ENCODE measurements at regions not wholly inside any gene's neighbourhood (a gene's known extent, or its start where the extent isn't known, plus 50 kb on each side); places are given as distances from the start of the nearest gene placed in this dataset.

DNA sequence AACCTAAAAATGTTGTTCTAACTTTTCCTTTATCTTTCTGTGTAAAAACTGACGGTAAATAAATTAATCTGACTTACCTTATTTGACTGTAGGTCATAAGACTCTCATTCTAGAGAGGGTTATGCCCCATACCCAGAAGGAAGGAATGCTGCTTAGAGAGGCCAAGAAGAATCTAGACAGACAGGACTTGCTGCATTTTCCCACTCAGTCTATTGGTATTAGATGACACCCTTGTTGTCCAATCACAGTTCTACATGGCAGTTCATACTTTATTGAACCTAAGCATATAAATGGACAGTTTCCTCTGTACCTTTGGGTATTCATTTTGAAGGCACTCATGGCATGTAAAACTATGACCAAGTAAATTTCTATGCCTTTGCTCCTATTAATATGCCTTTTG is 359.6 kb upstream of the ID4 start:
- H4K20me1 ChIP-seq (ENCODE audit: insufficient read depth, low read length): no peaks in the 10 kb centered on the region
- Mint-ChIP-seq H3K27me3 (ENCODE audit: low read depth in 3 of 3) (peaks cover 0 to 2% (median 0%) of the 10 kb centered on the region in 3 donors), H3K4me1 (no peaks in the 10 kb centered on the region), H3K4me3 (no peak overlapping the region), H3K27ac (no peak overlapping the region), H3K36me3 (no peaks in the 10 kb centered on the region), H3K9me3 (peaks cover 2 to 22% (median 15%) of the 10 kb centered on the region in 7 donors)
- intact Hi-C loops (cut with micrococcal nuclease): no loop called here
- no peaks in the 10 kb centered on the region for H3K27me3 ChIP-seq (ENCODE audit: control insufficient read depth in 2 of 2, insufficient read depth in 2 of 2, low read length in 2 of 2)
- H3K4me1 ChIP-seq (ENCODE audit: control insufficient read depth in 1 of 2, insufficient read depth in 2 of 2, low read length in 2 of 2): no peaks in the 10 kb centered on the region
- H3K4me3 ChIP-seq (replicated peaks in 1 of 3; ENCODE audit: low read depth in 2 of 3, low read length in 3 of 3): no peak overlapping the region
- DNase-seq: no peak
- no peak overlapping the region for H3K9ac ChIP-seq (ENCODE audit: insufficient read depth, low read length, poor library complexity, severe bottlenecking)
- WGBS (ENCODE audit: insufficient coverage): no CpG with 5 or more reads among the region's 1 CpG
- peaks cover 16 to 26% of the 10 kb centered on the region in 2 donors for H3K9me3 ChIP-seq (replicated peaks in 1 of 2; ENCODE audit: control insufficient read depth in 1 of 2, insufficient read depth in 1 of 2, low read length in 2 of 2)
- H3K27ac ChIP-seq (ENCODE audit: low read depth in 1 of 2, low read length in 2 of 2): no peak overlapping the region
- H3K36me3 ChIP-seq (replicated peaks in 1 of 2; ENCODE audit: control insufficient read depth in 1 of 2, insufficient read depth in 2 of 2, low read length in 2 of 2): no peaks in the 10 kb centered on the region
- TF ChIP-seq, protein P1, sequence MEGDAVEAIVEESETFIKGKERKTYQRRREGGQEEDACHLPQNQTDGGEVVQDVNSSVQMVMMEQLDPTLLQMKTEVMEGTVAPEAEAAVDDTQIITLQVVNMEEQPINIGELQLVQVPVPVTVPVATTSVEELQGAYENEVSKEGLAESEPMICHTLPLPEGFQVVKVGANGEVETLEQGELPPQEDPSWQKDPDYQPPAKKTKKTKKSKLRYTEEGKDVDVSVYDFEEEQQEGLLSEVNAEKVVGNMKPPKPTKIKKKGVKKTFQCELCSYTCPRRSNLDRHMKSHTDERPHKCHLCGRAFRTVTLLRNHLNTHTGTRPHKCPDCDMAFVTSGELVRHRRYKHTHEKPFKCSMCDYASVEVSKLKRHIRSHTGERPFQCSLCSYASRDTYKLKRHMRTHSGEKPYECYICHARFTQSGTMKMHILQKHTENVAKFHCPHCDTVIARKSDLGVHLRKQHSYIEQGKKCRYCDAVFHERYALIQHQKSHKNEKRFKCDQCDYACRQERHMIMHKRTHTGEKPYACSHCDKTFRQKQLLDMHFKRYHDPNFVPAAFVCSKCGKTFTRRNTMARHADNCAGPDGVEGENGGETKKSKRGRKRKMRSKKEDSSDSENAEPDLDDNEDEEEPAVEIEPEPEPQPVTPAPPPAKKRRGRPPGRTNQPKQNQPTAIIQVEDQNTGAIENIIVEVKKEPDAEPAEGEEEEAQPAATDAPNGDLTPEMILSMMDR (IDR thresholded peaks at IDR 0.05): no peak
- H3K79me2 ChIP-seq (ENCODE audit: insufficient read depth, low read length): no peaks in the 10 kb centered on the region
- no peak overlapping the region for H2AFZ ChIP-seq (ENCODE audit: insufficient read depth, low read depth, low read length, poor library complexity, severe bottlenecking)
- H3K4me2 ChIP-seq (replicated peaks; ENCODE audit: extremely low read depth, low read length, poor library complexity, severe bottlenecking): no peak overlapping the region

DNA sequence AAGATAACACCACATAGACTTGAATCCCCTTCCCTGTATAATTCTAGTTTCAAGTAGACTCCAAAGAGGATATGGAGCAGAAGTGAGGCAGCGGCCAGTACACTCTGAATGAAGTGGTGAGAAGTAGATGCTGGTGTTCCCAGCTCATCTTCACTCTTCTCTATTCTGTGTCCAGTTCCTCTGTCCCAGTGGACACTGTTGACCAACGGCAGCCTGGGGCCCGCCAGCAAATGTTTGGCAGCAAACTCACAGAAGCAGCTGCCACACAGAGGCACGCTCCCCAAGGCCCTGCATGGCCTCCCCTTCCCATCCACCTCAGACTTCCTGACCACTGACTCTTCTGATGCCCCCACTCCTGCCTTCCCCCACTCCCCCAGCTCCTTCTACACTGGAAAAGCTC is 358.9 kb upstream of the ID4 start:
- H3K27me3 ChIP-seq (ENCODE audit: control insufficient read depth in 2 of 2, insufficient read depth in 2 of 2, low read length in 2 of 2): no peaks in the 10 kb centered on the region
- Mint-ChIP-seq H3K9me3 (peaks cover 2 to 29% (median 15%) of the 10 kb centered on the region in 7 donors), H3K27ac (no peak overlapping the region), H3K27me3 (ENCODE audit: low read depth in 3 of 3) (peaks cover 0 to 2% (median 0%) of the 10 kb centered on the region in 3 donors), H3K4me1 (no peaks in the 10 kb centered on the region), H3K4me3 (no peak overlapping the region), H3K36me3 (no peaks in the 10 kb centered on the region)
- intact Hi-C loops (cut with micrococcal nuclease): no loop called here
- no peaks in the 10 kb centered on the region for H3K79me2 ChIP-seq (ENCODE audit: insufficient read depth, low read length)
- H4K20me1 ChIP-seq (ENCODE audit: insufficient read depth, low read length): no peaks in the 10 kb centered on the region
- no peak overlapping the region for H2AFZ ChIP-seq (ENCODE audit: insufficient read depth, low read depth, low read length, poor library complexity, severe bottlenecking)
- H3K4me2 ChIP-seq (replicated peaks; ENCODE audit: extremely low read depth, low read length, poor library complexity, severe bottlenecking): no peak overlapping the region
- H3K4me1 ChIP-seq (ENCODE audit: control insufficient read depth in 1 of 2, insufficient read depth in 2 of 2, low read length in 2 of 2): no peaks in the 10 kb centered on the region
- no peak overlapping the region for H3K4me3 ChIP-seq (replicated peaks in 1 of 3; ENCODE audit: low read depth in 2 of 3, low read length in 3 of 3)
- no peak overlapping the region for H3K27ac ChIP-seq (ENCODE audit: low read depth in 1 of 2, low read length in 2 of 2)
- H3K9me3 ChIP-seq (replicated peaks in 1 of 2; ENCODE audit: control insufficient read depth in 1 of 2, insufficient read depth in 1 of 2, low read length in 2 of 2): peaks cover 16 to 26% of the 10 kb centered on the region in 2 donors
- no peak for DNase-seq
- H3K36me3 ChIP-seq (replicated peaks in 1 of 2; ENCODE audit: control insufficient read depth in 1 of 2, insufficient read depth in 2 of 2, low read length in 2 of 2): no peaks in the 10 kb centered on the region
- WGBS (ENCODE audit: insufficient coverage): 62% methylated on average over 3 of the region's 4 CpGs
- no peak overlapping the region for H3K9ac ChIP-seq (ENCODE audit: insufficient read depth, low read length, poor library complexity, severe bottlenecking)
- TF ChIP-seq, protein P1 (IDR thresholded peaks at IDR 0.05): no peak

All from CD14-positive monocyte (primary cell).